GM18505 (cell line): ENCODE measurements at regions not wholly inside any gene's neighbourhood (a gene's known extent, or its start where the extent isn't known, plus 50 kb on each side); places are given as distances from the start of the nearest gene placed in this dataset.
"Not testable (repeated sequence)": the region's sequence is repeated elsewhere in the genome, so short reads cannot be mapped to it uniquely, and the experiment has no call there.

Experiments
- ATAC-seq: cut with Tn5 transposase; IDR thresholded peaks from one replicate; pipeline ENCODE4 v1.9.1; 2021; ENCODE audit not compliant: unreplicated experiment
- POLR2A ChIP-seq: IDR thresholded peaks from 4 replicates; pipeline ENCODE4 v1.6.1; 2011; ENCODE audit warnings: borderline replicate concordance; ENCODE audit not compliant: insufficient read depth, insufficient read length; ENCODE audit errors: extremely low read depth

GRCh38 chr12:60184096-60184495 lies 588.3 kb downstream of the SLC16A7 start:
- no peak for ATAC-seq

GRCh38 chr12:60185060-60185459 lies 589.2 kb downstream of the SLC16A7 start:
- ATAC-seq, result no peak
- TF ChIP-seq POLR2A, result no peak

More at GRCh38 chr12:60184096-60184495, 588.3 kb downstream of the SLC16A7 start:
- no peak for TF ChIP-seq POLR2A

- no peak for TF ChIP-seq POLR2A
- ATAC-seq, result no peak
These were observed 595.4 kb downstream of the SLC16A7 start for GRCh38 chr12:60191271-60191670.

GRCh38 chr12:60191676-60192359 lies 596.0 kb downstream of the SLC16A7 start:
- TF ChIP-seq POLR2A, result no peak
- ATAC-seq, result no peak

- ATAC-seq, result no peak
- TF ChIP-seq POLR2A, result no peak
These were observed 598.8 kb downstream of the SLC16A7 start for GRCh38 chr12:60194678-60195077.

- TF ChIP-seq POLR2A, result no peak
- ATAC-seq, result no peak
These were observed 599.7 kb downstream of the SLC16A7 start for GRCh38 chr12:60195483-60195882.

- no peak for ATAC-seq
- TF ChIP-seq POLR2A, result no peak
These were observed 600.5 kb downstream of the SLC16A7 start for GRCh38 chr12:60196366-60196765.

- ATAC-seq, result no peak
- TF ChIP-seq POLR2A, result no peak
These were observed 601.8 kb downstream of the SLC16A7 start for GRCh38 chr12:60197589-60197988.

- no peak for TF ChIP-seq POLR2A
- no peak for ATAC-seq
These were observed 606.1 kb downstream of the SLC16A7 start for GRCh38 chr12:60201891-60202290.

GRCh38 chr12:60205500-60205899 lies 609.7 kb downstream of the SLC16A7 start:
- TF ChIP-seq POLR2A, result no peak
- ATAC-seq, result no peak

- TF ChIP-seq POLR2A, result no peak
- no peak for ATAC-seq
These were observed 613.7 kb downstream of the SLC16A7 start for GRCh38 chr12:60209521-60209920.

- ATAC-seq, result no peak
- no peak for TF ChIP-seq POLR2A
These were observed 614.1 kb downstream of the SLC16A7 start for GRCh38 chr12:60209933-60210332.

- TF ChIP-seq POLR2A, result no peak
- no peak for ATAC-seq
These were observed 614.9 kb downstream of the SLC16A7 start for GRCh38 chr12:60210756-60211155.

GRCh38 chr12:60211244-60211643 lies 615.4 kb downstream of the SLC16A7 start:
- no peak for ATAC-seq
- no peak for TF ChIP-seq POLR2A

- no peak for TF ChIP-seq POLR2A
- ATAC-seq, result no peak
These were observed 616.6 kb downstream of the SLC16A7 start for GRCh38 chr12:60212159-60213000.

GRCh38 chr12:60213272-60213671 lies 617.4 kb downstream of the SLC16A7 start:
- not testable (repeated sequence) for ATAC-seq
